ENCODE measurements at regions not wholly inside any gene's neighbourhood (a gene's known extent, or its start where the extent isn't known, plus 50 kb on each side); places are given as distances from the start of the nearest gene placed in this dataset.

- no peak for TF ChIP-seq CTCF (IDR thresholded peaks at IDR 0.05)
- no peak for TF ChIP-seq EZH2 (IDR thresholded peaks at IDR 0.05; ENCODE audit: borderline replicate concordance, insufficient read depth, low read depth, low read length, poor library complexity, severe bottlenecking)
Observed at GRCh38 chr22:48640890-48641841, 1186.5 kb downstream of the BRD1 start.
